IPS-20b (cell line): ENCODE measurements at regions not wholly inside any gene's neighbourhood (a gene's known extent, or its start where the extent isn't known, plus 50 kb on each side); places are given as distances from the start of the nearest gene placed in this dataset.
"Not testable (repeated sequence)": the region's sequence is repeated elsewhere in the genome, so short reads cannot be mapped to it uniquely, and the experiment has no call there.

Experiments
- H3K27ac ChIP-seq: one replicate; pipeline ENCODE4 v1.5.1; 2013; ENCODE audit warnings: low read length
- H3K27me3 ChIP-seq: 2 replicates; pipeline ENCODE4 v1.6.1; 2013; ENCODE audit warnings: mild to moderate bottlenecking, low read length, inconsistent platforms; ENCODE audit not compliant: insufficient read depth
- H3K36me3 ChIP-seq: 2 replicates; pipeline ENCODE4 v1.6.1; 2013; ENCODE audit warnings: low read depth, mild to moderate bottlenecking, inconsistent platforms, low read length, moderate library complexity; ENCODE audit not compliant: insufficient read depth
- H3K4me1 ChIP-seq: 2 replicates; pipeline ENCODE4 v1.6.1; 2013; ENCODE audit warnings: mild to moderate bottlenecking, control low read depth, inconsistent platforms, low read length, moderate library complexity; ENCODE audit not compliant: insufficient read depth
- H3K4me3 ChIP-seq: 2 replicates; pipeline ENCODE4 v1.5.1; 2013; ENCODE audit warnings: mild to moderate bottlenecking, low read length, inconsistent platforms
- H3K9ac ChIP-seq: 2 replicates; pipeline ENCODE4 v1.6.1; 2013; ENCODE audit warnings: low read depth, mild to moderate bottlenecking, inconsistent platforms, low read length, moderate library complexity
- H3K9me3 ChIP-seq: 2 replicates; pipeline ENCODE4 v1.6.1; 2013; ENCODE audit warnings: mild to moderate bottlenecking, low read depth, low read length, inconsistent platforms; ENCODE audit not compliant: insufficient read depth

DNA sequence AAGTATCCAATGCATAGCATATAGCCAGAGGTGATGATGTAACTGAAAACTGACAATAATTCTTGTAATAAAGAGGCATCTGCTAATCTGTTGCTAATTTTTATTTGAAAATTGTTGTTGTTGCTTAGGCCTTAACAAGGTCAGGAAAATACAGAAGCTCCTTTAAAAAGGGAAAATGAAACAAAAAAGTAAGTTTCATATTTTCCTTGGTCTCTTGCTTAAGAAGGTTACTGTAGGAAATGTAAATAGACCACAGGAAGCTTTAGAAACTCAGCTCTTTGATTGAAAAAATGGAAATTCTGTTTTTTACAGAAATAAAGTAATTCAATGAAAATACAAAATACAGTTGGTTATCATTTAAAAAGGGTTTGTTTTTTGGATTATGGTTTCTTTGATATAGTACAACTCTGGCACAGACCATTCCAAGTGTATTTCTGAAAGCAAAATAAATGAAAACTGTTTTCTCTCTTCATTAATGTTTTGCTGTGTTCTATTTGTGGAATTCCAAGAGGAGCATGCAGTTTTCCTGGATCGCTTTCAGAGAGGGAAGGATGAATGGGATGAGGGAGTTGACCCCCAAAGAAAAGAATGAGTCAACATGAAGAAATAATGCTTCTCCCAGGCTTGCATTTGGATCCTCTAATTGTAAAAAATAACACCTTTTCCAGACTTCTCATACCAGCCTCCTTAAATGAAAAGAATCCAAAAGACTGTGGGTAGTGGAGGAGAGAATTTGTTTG lies 398.0 kb upstream of the FAR2 start:
- no peaks in the 10 kb centered on the region for H3K36me3 ChIP-seq
- no peaks in the 10 kb centered on the region for H3K4me1 ChIP-seq
- no peak overlapping the region for H3K4me3 ChIP-seq
- H3K9ac ChIP-seq, result no peak overlapping the region
- H3K27ac ChIP-seq, result no peak overlapping the region
- peaks cover 23% of the 10 kb centered on the region for H3K9me3 ChIP-seq
- H3K27me3 ChIP-seq, result no peaks in the 10 kb centered on the region

DNA sequence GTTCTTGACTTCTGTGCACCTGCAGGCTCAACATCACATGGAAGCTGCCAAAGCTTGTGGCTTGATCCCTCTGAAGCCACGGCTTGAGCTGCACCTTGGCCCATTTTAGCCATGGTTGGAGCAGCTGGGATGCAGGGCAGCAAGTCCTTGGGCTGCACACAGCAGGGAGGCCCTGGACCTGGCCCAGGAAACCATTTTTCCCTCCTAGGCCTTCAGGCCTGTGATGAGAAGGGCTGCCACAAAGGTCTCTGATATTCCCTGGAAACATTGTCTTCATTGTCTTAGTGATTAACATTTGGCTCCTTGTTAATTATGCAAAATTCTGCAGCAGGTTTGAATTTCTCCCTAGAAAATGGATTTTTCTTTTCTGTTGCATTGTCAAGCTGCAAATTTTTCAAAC lies 394.1 kb upstream of the FAR2 start:
- Histone ChIP-seq H3K36me3 (no peaks in the 10 kb centered on the region), H3K4me1 (peaks cover 10% of the 10 kb centered on the region; the same call in 1 of the 2 replicates), H3K9ac (no peak overlapping the region), H3K27me3 (no peaks in the 10 kb centered on the region), H3K4me3 (no peak overlapping the region), H3K27ac (no peak overlapping the region), H3K9me3 (peaks cover 32% of the 10 kb centered on the region)

DNA sequence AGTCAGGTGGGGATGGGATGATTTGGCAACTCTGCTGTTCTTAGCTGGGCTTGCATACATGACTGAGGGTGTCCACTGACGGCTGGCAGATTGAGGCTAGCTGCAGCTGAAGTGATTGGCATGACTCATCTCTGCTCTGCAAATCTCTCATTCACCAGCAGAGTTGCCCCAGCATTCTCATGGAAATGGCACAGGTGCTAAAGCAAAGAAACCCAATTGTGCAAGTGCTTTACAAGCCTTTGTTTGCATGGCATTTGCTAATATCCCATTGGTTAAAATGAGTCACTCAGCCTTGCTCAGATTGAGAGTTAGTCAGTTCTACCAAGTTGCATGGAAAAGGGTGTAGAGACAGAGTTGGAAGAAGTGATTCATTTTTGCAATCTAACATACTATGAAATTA lies 389.7 kb upstream of the FAR2 start:
- H3K4me3 ChIP-seq, result peak overlapping the region; percentile 44
- H3K9ac ChIP-seq, result peak overlapping the region; percentile 43; the same call in 1 of the 2 replicates
- peaks cover 10% of the 10 kb centered on the region; the same call in 1 of the 2 replicates for H3K4me1 ChIP-seq
- H3K27me3 ChIP-seq, result no peaks in the 10 kb centered on the region
- no peaks in the 10 kb centered on the region for H3K36me3 ChIP-seq
- peaks cover 28% of the 10 kb centered on the region for H3K9me3 ChIP-seq
- peak overlapping the region; percentile 64 for H3K27ac ChIP-seq

DNA sequence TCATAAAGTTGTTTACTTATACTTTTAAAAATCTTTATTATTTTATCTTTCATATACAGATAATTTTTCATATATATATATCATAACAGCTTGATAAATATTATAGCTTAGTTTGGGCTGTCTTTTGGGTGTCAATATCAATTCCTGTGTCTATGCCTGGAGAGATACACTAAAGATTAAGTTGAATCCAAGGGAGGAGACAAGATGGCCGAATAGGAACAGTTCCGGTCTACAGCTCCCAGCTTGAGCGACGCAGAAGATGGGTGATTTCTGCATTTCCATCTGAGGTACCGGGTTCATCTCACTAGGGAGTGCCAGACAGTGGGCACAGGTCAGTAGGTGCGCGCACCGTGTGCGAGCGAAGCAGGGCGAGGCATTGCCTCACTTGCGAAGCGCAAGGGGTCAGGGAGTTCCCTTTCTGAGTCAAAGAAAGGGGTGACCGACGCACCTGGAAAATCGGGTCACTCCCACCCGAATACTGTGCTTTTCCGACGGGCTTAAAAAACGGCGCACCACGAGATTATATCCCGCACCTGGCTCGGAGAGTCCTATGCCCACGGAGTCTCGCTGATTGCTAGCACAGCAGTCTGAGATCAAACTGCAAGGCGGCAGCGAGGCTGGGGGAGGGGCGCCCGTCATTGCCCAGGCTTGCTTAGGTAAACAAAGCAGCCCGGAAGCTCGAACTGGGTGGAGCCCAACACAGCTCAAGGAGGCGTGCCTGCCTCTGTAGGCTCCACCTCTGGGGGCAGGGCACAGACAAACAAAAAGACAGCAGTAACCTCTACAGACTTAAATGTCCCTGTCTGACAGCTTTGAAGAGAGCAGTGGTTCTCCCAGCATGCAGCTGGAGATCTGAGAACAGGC lies 388.8 kb upstream of the FAR2 start:
- H3K27me3 ChIP-seq, H3K9ac ChIP-seq, H3K36me3 ChIP-seq, H3K27ac ChIP-seq: not testable (repeated sequence)
- Histone ChIP-seq H3K4me1 (peaks cover 10% of the 10 kb centered on the region; the same call in 1 of the 2 replicates), H3K9me3 (peaks cover 19% of the 10 kb centered on the region), H3K4me3 (peak overlapping the region; percentile 44; the same call in 1 of the 2 replicates)

DNA sequence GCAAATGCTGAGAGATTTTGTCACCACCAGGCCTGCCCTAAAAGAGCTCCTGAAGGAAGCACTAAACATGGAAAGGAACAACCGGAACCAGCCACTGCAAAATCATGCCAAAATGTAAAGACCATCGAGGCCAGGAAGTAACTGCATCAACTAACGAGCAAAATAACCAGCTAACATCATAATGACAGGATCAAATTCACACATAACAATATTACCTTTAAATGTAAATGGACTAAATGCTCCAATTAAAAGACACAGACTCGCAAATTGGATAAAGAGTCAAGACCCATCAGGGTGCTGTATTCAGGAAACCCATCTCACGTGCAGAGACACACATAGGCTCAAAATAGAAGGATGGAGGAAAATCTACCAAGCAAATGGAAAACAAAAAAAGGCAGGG lies 387.2 kb upstream of the FAR2 start:
- not testable (repeated sequence) for H3K9ac ChIP-seq, H3K27me3 ChIP-seq, H3K27ac ChIP-seq, H3K36me3 ChIP-seq, H3K9me3 ChIP-seq, H3K4me3 ChIP-seq
- H3K4me1 ChIP-seq, result peaks cover 10% of the 10 kb centered on the region; the same call in 1 of the 2 replicates

DNA sequence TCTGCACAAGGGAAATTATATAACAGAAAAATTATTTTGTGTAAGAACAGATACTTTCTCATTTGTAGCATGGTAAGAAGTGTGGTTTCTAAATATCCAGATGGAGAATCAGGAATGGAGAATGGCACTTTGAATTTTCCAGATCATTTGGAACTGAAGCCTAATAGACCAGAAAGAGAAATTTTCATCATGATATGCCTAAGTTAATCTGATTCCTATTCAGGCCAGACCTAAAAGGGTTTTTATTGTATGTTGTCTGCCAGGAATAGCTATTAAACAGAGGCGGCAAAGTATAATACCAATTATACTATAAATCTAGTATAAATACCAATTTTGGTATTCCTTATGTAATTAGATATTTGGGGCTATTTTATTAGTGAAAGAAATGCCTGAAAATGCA lies 382.7 kb upstream of the FAR2 start:
- Histone ChIP-seq H3K27me3 (no peaks in the 10 kb centered on the region), H3K9ac (no peak overlapping the region), H3K27ac (no peak overlapping the region), H3K36me3 (no peaks in the 10 kb centered on the region), H3K9me3 (no peaks in the 10 kb centered on the region), H3K4me1 (no peaks in the 10 kb centered on the region), H3K4me3 (no peak overlapping the region)

DNA sequence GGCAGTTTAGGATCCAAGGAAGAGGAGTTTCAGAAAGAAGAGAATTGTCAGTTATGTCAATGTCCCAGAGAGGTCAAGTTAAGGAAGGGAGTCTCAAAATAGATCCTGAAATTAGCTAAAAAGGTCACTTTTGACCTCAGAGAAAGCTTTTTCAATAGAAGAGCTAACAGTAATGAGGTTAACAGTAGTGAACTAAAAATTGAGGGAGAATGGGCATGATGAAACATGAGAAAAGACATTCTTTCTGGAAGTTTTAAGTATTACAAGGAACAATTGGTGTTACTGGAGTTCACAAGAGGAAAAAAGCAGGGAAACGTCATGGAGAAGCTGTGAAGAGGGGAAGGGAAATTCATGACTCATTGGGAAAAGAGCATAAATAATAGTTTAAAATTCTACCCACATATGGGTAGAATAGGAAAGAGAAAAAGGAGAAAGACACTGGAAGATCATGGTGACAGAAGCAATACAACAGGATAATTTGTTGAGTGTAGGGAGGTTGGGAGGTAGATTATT lies 381.2 kb upstream of the FAR2 start:
- no peak overlapping the region for H3K27ac ChIP-seq

DNA sequence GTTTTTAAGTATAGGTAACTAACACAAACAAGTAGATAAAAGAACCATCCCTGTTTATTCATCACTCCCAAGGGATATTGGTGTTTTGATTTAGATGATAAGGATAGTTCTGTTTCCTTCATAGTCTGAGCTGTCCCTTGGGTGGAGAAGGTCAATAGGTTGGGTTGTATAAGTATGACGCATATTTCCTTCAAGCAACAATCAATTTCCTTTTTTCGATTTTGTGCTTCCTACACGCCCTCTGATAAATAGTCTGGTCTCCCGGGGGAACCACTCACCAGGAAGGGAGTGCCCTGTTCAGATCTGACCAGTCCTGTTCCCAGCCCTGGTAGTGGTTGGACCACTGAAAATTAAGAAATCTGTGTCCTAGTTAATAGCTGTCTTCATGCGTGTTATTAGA lies 378.8 kb upstream of the FAR2 start:
- Histone ChIP-seq H3K4me3 (no peak overlapping the region), H3K27me3 (no peaks in the 10 kb centered on the region), H3K4me1 (no peaks in the 10 kb centered on the region), H3K9me3 (no peaks in the 10 kb centered on the region), H3K36me3 (no peaks in the 10 kb centered on the region), H3K9ac (no peak overlapping the region), H3K27ac (no peak overlapping the region)

More for the DNA sequence above, 381.2 kb upstream of the FAR2 start:
- H3K9ac ChIP-seq, result no peak overlapping the region
- H3K36me3 ChIP-seq, result no peaks in the 10 kb centered on the region
- no peaks in the 10 kb centered on the region for H3K27me3 ChIP-seq
- no peak overlapping the region for H3K4me3 ChIP-seq
- no peaks in the 10 kb centered on the region for H3K4me1 ChIP-seq
- H3K9me3 ChIP-seq, result no peaks in the 10 kb centered on the region

DNA sequence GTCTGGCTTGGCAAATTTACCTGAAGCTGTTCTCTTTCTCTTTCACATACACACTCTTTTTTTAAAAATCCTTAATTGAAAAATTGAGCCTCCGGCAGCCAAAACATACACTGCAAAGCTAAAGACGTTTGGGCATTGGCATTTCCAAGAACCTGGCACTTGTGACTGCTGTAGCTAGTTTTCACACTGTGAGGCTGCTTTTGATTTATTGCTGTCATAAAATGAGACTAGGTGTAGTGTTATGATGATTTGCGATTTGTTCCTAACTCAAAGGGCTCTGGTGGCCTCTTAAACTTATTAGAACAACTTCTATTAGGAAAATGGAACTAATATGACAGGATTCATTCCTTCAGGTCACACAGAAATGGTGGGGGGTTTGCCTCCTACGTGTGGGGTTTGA lies 377.1 kb upstream of the FAR2 start:
- H3K9ac ChIP-seq, result no peak overlapping the region
- no peaks in the 10 kb centered on the region for H3K36me3 ChIP-seq
- no peaks in the 10 kb centered on the region for H3K9me3 ChIP-seq
- H3K27me3 ChIP-seq, result no peaks in the 10 kb centered on the region
- H3K27ac ChIP-seq, result no peak overlapping the region
- H3K4me1 ChIP-seq, result peaks cover 4% of the 10 kb centered on the region; the same call in 1 of the 2 replicates
- no peak overlapping the region for H3K4me3 ChIP-seq

DNA sequence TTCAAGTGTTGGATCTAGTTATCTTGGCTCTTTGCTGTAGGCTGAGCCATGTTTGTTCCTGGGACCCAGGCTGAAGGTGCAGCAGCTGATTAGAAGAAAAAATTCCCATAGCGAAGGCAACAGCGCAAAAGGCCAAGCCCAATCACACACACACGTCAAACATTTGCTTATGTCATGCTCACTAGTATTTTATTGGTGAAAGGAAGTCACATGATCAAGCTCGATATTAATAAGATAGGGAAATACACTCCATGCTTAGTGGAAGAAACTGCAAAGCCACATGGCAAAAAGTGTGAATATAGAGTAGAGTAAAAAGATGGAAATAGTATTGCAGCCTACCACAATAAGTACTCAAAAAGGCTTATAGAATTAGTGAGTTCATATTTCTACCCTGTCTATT lies 373.5 kb upstream of the FAR2 start:
- no peaks in the 10 kb centered on the region for H3K36me3 ChIP-seq
- H3K27ac ChIP-seq, result no peak overlapping the region
- H3K9me3 ChIP-seq, result no peaks in the 10 kb centered on the region
- no peak overlapping the region for H3K9ac ChIP-seq
- H3K27me3 ChIP-seq, result no peaks in the 10 kb centered on the region
- peaks cover 4% of the 10 kb centered on the region; the same call in 1 of the 2 replicates for H3K4me1 ChIP-seq
- no peak overlapping the region for H3K4me3 ChIP-seq

DNA sequence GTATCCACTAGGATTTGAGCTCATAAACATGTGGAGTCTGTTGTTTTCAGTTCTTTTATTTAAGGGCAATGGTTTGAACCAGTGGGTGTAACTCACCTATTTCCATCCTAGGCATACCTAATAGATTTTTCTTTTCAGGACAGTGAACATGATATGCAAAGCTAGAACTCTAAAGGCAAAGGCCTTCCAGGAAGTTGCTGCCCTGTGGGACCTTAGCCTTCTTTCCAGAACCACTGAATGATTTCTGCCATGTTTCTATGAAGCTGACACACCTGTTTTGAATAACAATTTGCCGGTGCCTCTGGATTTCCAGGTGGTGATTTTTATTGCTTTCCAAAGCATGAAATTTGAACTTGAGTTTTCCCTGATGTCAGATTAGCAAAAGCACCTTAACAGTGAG lies 372.9 kb upstream of the FAR2 start:
- no peak overlapping the region for H3K27ac ChIP-seq
- H3K4me1 ChIP-seq, result peaks cover 4% of the 10 kb centered on the region; the same call in 1 of the 2 replicates
- H3K36me3 ChIP-seq, result no peaks in the 10 kb centered on the region
- H3K9me3 ChIP-seq, result no peaks in the 10 kb centered on the region
- H3K4me3 ChIP-seq, result no peak overlapping the region
- no peak overlapping the region for H3K9ac ChIP-seq
- H3K27me3 ChIP-seq, result no peaks in the 10 kb centered on the region
